ENCODE measurements at regions not wholly inside any gene's neighbourhood (a gene's known extent, or its start where the extent isn't known, plus 50 kb on each side); places are given as distances from the start of the nearest gene placed in this dataset.

DNA sequence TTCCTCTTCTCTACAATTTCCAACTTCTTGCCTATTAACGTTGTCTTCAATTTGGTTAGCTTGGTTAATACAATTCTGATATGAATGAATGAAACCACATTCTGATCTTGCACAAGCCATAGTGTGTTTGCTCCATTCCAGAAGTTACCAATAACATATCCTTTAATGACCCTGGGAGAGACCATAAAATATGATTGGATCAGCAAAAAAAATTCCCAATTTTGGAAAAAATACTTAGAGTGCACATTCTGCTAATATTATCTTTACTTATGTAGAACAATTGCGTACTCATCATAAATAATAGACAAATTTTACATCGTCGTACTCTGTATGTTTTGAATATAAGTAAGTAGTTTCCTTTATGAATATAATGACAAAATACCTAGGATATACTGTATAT lies 117.2 kb downstream of the SLITRK5 start:
- CTCF ChIA-PET, result no interaction called here
- TF ChIP-seq, protein P1, sequence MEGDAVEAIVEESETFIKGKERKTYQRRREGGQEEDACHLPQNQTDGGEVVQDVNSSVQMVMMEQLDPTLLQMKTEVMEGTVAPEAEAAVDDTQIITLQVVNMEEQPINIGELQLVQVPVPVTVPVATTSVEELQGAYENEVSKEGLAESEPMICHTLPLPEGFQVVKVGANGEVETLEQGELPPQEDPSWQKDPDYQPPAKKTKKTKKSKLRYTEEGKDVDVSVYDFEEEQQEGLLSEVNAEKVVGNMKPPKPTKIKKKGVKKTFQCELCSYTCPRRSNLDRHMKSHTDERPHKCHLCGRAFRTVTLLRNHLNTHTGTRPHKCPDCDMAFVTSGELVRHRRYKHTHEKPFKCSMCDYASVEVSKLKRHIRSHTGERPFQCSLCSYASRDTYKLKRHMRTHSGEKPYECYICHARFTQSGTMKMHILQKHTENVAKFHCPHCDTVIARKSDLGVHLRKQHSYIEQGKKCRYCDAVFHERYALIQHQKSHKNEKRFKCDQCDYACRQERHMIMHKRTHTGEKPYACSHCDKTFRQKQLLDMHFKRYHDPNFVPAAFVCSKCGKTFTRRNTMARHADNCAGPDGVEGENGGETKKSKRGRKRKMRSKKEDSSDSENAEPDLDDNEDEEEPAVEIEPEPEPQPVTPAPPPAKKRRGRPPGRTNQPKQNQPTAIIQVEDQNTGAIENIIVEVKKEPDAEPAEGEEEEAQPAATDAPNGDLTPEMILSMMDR (conservative IDR thresholded peaks at IDR 0.05), result no peak
- TF ChIP-seq EZH2 (IDR thresholded peaks at IDR 0.05; ENCODE audit: low read depth), result no peak
- no peak overlapping the region for H2AFZ ChIP-seq
- intact Hi-C loops (cut with micrococcal nuclease; ENCODE audit: unreplicated experiment), result no loop called here
- no peaks in the 10 kb centered on the region for H3K79me2 ChIP-seq (ENCODE audit: low read depth)
- BruUV-seq (replicated peaks), result no TSS peak
- H4K20me1 ChIP-seq (ENCODE audit: insufficient read depth), result no peaks in the 10 kb centered on the region
- no peak overlapping the region for H3K4me2 ChIP-seq
- no peaks in the 10 kb centered on the region for H3K9me2 ChIP-seq (ENCODE audit: insufficient read depth)
- POLR2A ChIA-PET (ENCODE audit: unreplicated experiment), result no interaction called here
- H3F3A ChIP-seq (ENCODE audit: insufficient read depth, low read depth), result no peaks in the 10 kb centered on the region
- no peaks in the 10 kb centered on the region for H3K9me3 ChIP-seq (ENCODE audit: insufficient read depth, low read depth)
- no peak overlapping the region for H3K4me3 ChIP-seq
- H3K36me3 ChIP-seq (ENCODE audit: low read depth), result no peaks in the 10 kb centered on the region
- no peak overlapping the region for H3K27ac ChIP-seq
- no peaks in the 10 kb centered on the region for H3K4me1 ChIP-seq (replicated peaks; ENCODE audit: insufficient read depth)
- no peak for DNase-seq
- no peaks in the 10 kb centered on the region for H3K27me3 ChIP-seq (ENCODE audit: insufficient read depth, low read depth)

DNA sequence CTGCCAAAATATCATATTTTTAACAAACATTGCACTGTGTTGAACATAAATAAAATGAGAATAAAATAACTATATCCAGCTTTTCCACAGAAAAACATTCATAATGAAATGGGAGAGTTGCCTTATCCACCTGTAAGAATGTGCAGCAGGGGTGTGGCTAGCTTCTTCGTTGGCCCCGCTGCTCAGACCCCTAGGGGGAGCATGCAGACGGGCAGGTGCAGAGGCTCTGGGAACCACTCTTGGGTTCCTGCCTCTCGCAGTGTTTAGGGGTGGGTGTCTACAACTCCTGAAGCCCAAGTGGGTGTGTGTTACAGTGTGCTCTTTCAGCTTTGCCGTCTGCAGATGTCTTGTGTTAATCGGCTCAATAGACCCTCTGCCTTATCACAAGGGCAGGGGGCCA lies 121.7 kb downstream of the SLITRK5 start:
- no peak for DNase-seq
- Histone ChIP-seq H3K9me3 (ENCODE audit: insufficient read depth, low read depth) (no peaks in the 10 kb centered on the region), H3K9me2 (ENCODE audit: insufficient read depth) (no peaks in the 10 kb centered on the region), H3K4me2 (no peak overlapping the region), H3K36me3 (ENCODE audit: low read depth) (no peaks in the 10 kb centered on the region), H2AFZ (no peak overlapping the region), H3F3A (ENCODE audit: insufficient read depth, low read depth) (no peaks in the 10 kb centered on the region), H3K79me2 (ENCODE audit: low read depth) (no peaks in the 10 kb centered on the region), H3K27ac (no peak overlapping the region), H4K20me1 (ENCODE audit: insufficient read depth) (no peaks in the 10 kb centered on the region), H3K27me3 (ENCODE audit: insufficient read depth, low read depth) (no peaks in the 10 kb centered on the region), H3K4me3 (no peak overlapping the region), H3K4me1 (replicated peaks; ENCODE audit: insufficient read depth) (no peaks in the 10 kb centered on the region)
- intact Hi-C loops (cut with micrococcal nuclease; ENCODE audit: unreplicated experiment), result no loop called here
- TF ChIP-seq, protein P1 (conservative IDR thresholded peaks at IDR 0.05), result no peak
- no peak for TF ChIP-seq EZH2 (IDR thresholded peaks at IDR 0.05; ENCODE audit: low read depth)
- no TSS peak for BruUV-seq (replicated peaks)
- ChIA-PET CTCF (no interaction called here), POLR2A (ENCODE audit: unreplicated experiment) (no interaction called here)

DNA sequence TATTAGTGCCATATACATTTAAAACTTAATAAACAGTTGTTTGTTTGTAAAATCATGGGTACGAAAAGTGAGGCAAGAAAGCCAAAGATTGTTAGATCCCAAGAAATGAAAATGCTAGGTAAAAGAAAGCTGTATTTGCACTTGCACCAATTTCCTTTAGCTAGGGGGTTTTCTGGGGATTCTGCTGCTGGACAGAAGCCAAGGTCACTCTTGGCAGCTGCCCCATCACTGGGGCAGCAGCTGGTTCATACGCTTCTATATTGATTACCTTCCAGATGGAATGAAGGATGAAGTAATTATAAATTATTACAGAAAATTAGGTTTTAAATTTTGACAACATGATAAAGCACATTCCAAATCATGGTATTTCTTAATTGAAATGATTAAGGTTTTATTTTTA lies 127.4 kb downstream of the SLITRK5 start:
- H3F3A ChIP-seq (ENCODE audit: insufficient read depth, low read depth), result no peaks in the 10 kb centered on the region
- H3K9me3 ChIP-seq (ENCODE audit: insufficient read depth, low read depth), result no peaks in the 10 kb centered on the region
- TF ChIP-seq, protein P1 (conservative IDR thresholded peaks at IDR 0.05), result no peak
- TF ChIP-seq EZH2 (IDR thresholded peaks at IDR 0.05; ENCODE audit: low read depth), result no peak
- no peak overlapping the region for H2AFZ ChIP-seq
- H4K20me1 ChIP-seq (ENCODE audit: insufficient read depth), result no peaks in the 10 kb centered on the region
- no peak overlapping the region for H3K4me3 ChIP-seq
- H3K27ac ChIP-seq, result no peak overlapping the region
- POLR2A ChIA-PET (ENCODE audit: unreplicated experiment), result no interaction called here
- no TSS peak for BruUV-seq (replicated peaks)
- intact Hi-C loops (cut with micrococcal nuclease; ENCODE audit: unreplicated experiment), result no loop called here
- no peak overlapping the region for H3K4me2 ChIP-seq
- no peaks in the 10 kb centered on the region for H3K4me1 ChIP-seq (replicated peaks; ENCODE audit: insufficient read depth)
- H3K79me2 ChIP-seq (ENCODE audit: low read depth), result no peaks in the 10 kb centered on the region
- H3K27me3 ChIP-seq (ENCODE audit: insufficient read depth, low read depth), result no peaks in the 10 kb centered on the region
- no peaks in the 10 kb centered on the region for H3K9me2 ChIP-seq (ENCODE audit: insufficient read depth)
- CTCF ChIA-PET, result no interaction called here
- no peaks in the 10 kb centered on the region for H3K36me3 ChIP-seq (ENCODE audit: low read depth)
- no peak for DNase-seq
